ENCODE measurements at regions not wholly inside any gene's neighbourhood (a gene's known extent, or its start where the extent isn't known, plus 50 kb on each side); places are given as distances from the start of the nearest gene placed in this dataset.

GRCh38 chr11:119539583-119539982 is 116.6 kb upstream of the THY1 start (continued):
- TF ChIP-seq ZBTB33 (IDR thresholded peaks at IDR 0.05; ENCODE audit: borderline replicate concordance, low read depth): no peak

GRCh38 chr11:119538753-119539152 is 115.8 kb upstream of the THY1 start:
- no peak overlapping the region for H3K4me2 ChIP-seq
- 57% methylated on average over 2 of the region's 2 CpGs for WGBS (ENCODE audit: low lambda C conversion rate)
- no peaks in the 10 kb centered on the region for H3K9me2 ChIP-seq
- H3F3A ChIP-seq (replicated peaks; ENCODE audit: insufficient read depth): no peaks in the 10 kb centered on the region
- no peaks in the 10 kb centered on the region; a peak in 1 of 4 replicates for H3K4me1 ChIP-seq (ENCODE audit: control insufficient read depth in 1 of 2, insufficient read depth in 2 of 2, low read depth in 1 of 2, low read length in 1 of 2)
- H3K9me3 ChIP-seq: no peaks in the 10 kb centered on the region
- ChIA-PET POLR2A (no interaction called here), CTCF (no interaction called here)
- H3K79me2 ChIP-seq (ENCODE audit: insufficient read depth): no peaks in the 10 kb centered on the region
- no peak overlapping the region for H3K9ac ChIP-seq
- H3K4me3 ChIP-seq (ENCODE audit: low read depth in 2 of 2, low read length in 1 of 2): no peak overlapping the region
- no peak overlapping the region for H2AFZ ChIP-seq (ENCODE audit: low read depth)
- TF ChIP-seq NFIC (IDR thresholded peaks at IDR 0.05; ENCODE audit: borderline replicate concordance) (no peak), YY1 (IDR thresholded peaks at IDR 0.05; ENCODE audit: low read depth) (no peak), GATA2 (CRISPR knock-in tag; IDR thresholded peaks at IDR 0.05) (no peak), RAD21 (IDR thresholded peaks at IDR 0.05; ENCODE audit: low read length) (no peak), USF2 (IDR thresholded peaks at IDR 0.05; ENCODE audit: borderline replicate concordance, low read depth, low read length) (no peak), RFX5 (IDR thresholded peaks at IDR 0.05; ENCODE audit: low read length) (no peak), FOXM1 (IDR thresholded peaks at IDR 0.05; ENCODE audit: low read depth) (no peak)
- DNase-seq: no peak
- no peak overlapping the region for H3K27ac ChIP-seq (ENCODE audit: low read depth in 2 of 2, low read length in 1 of 2)
- H3K27me3 ChIP-seq (ENCODE audit: insufficient read depth): peaks cover 10% of the 10 kb centered on the region; the same call in 1 of the 2 replicates
- no peaks in the 10 kb centered on the region for H4K20me1 ChIP-seq (ENCODE audit: insufficient read depth)
- H3K36me3 ChIP-seq (replicated peaks in 1 of 2; ENCODE audit: control insufficient read depth in 1 of 2, insufficient read depth in 2 of 2, low read length in 1 of 2): no peaks in the 10 kb centered on the region

- no peaks in the 10 kb centered on the region for H3K9me2 ChIP-seq
- no peaks in the 10 kb centered on the region; a peak in 1 of 4 replicates for H3K4me1 ChIP-seq (ENCODE audit: control insufficient read depth in 1 of 2, insufficient read depth in 2 of 2, low read depth in 1 of 2, low read length in 1 of 2)
- H3K9ac ChIP-seq: no peak overlapping the region
- no peak for DNase-seq
- H3K4me2 ChIP-seq: no peak overlapping the region
- POLR2A ChIA-PET: no interaction called here
- H3K79me2 ChIP-seq (ENCODE audit: insufficient read depth): no peaks in the 10 kb centered on the region
- no peak overlapping the region for H3K4me3 ChIP-seq (ENCODE audit: low read depth in 2 of 2, low read length in 1 of 2)
- H2AFZ ChIP-seq (ENCODE audit: low read depth): no peak overlapping the region
- no peaks in the 10 kb centered on the region for H4K20me1 ChIP-seq (ENCODE audit: insufficient read depth)
- WGBS (ENCODE audit: low lambda C conversion rate): 45% methylated on average over 11 of the region's 12 CpGs
- H3K9me3 ChIP-seq: no peaks in the 10 kb centered on the region
- peaks cover 10% of the 10 kb centered on the region; the same call in 1 of the 2 replicates for H3K27me3 ChIP-seq (ENCODE audit: insufficient read depth)
- CTCF ChIA-PET: interaction anchor here (0.8 to 1.9 kb wide), 4 partner anchors 9 to 570 kb away, joined by 3 to 5 read pairs (median 4); no protein-coding TSS in a partner anchor
- H3K36me3 ChIP-seq (replicated peaks in 1 of 2; ENCODE audit: control insufficient read depth in 1 of 2, insufficient read depth in 2 of 2, low read length in 1 of 2): no peaks in the 10 kb centered on the region
- H3F3A ChIP-seq (replicated peaks; ENCODE audit: insufficient read depth): no peaks in the 10 kb centered on the region
- no peak overlapping the region for H3K27ac ChIP-seq (ENCODE audit: low read depth in 2 of 2, low read length in 1 of 2)
- no peak for TF ChIP-seq PBX3 (IDR thresholded peaks at IDR 0.05)
- no peak for TF ChIP-seq USF1 (IDR thresholded peaks at IDR 0.05; ENCODE audit: borderline replicate concordance, low read depth)
- no peak for TF ChIP-seq SMC3 (IDR thresholded peaks at IDR 0.05; ENCODE audit: low read depth, low read length)
- no peak for TF ChIP-seq TAF1 (IDR thresholded peaks at IDR 0.05; ENCODE audit: borderline replicate concordance, low read depth, low read length)
- TF ChIP-seq REST (IDR thresholded peaks at IDR 0.05; ENCODE audit: low read depth, low read length): no peak
- no peak for TF ChIP-seq RXRA (IDR thresholded peaks at IDR 0.05; ENCODE audit: borderline replicate concordance, low read depth)
- TF ChIP-seq RFX5 (IDR thresholded peaks at IDR 0.05; ENCODE audit: low read length): no peak
- TF ChIP-seq MEF2A (IDR thresholded peaks at IDR 0.05; ENCODE audit: borderline replicate concordance, low read depth): no peak
- TF ChIP-seq SIN3A (IDR thresholded peaks at IDR 0.05; ENCODE audit: borderline replicate concordance, low read depth, low read length): no peak
Observed at GRCh38 chr11:119537306-119538253, 114.6 kb upstream of the THY1 start.

Measured in SK-N-SH (cell line).